GM21526 (cell line): ENCODE measurements at regions not wholly inside any gene's neighbourhood (a gene's known extent, or its start where the extent isn't known, plus 50 kb on each side); places are given as distances from the start of the nearest gene placed in this dataset.
"Not testable (repeated sequence)": the region's sequence is repeated elsewhere in the genome, so short reads cannot be mapped to it uniquely, and the experiment has no call there.

Experiments
- ATAC-seq: cut with Tn5 transposase; IDR thresholded peaks from one replicate; pipeline ENCODE4 v1.9.1; 2021; ENCODE audit warnings: moderate library complexity; ENCODE audit not compliant: unreplicated experiment, low FRiP score

GRCh38 chr7:81385370-81385769 is 384.5 kb downstream of the HGF start:
- no peak for ATAC-seq

- ATAC-seq: no peak
Observed at GRCh38 chr7:81383846-81384245, 386.0 kb downstream of the HGF start.

GRCh38 chr7:81374641-81375040 is 395.2 kb downstream of the HGF start:
- not testable (repeated sequence) for ATAC-seq

- ATAC-seq: no peak
Observed at GRCh38 chr7:81370822-81371221, 399.0 kb downstream of the HGF start.

- no peak for ATAC-seq
Observed at GRCh38 chr7:81367326-81367931, 402.4 kb downstream of the HGF start.

- no peak for ATAC-seq
Observed at GRCh38 chr7:81366546-81366945, 403.3 kb downstream of the HGF start.

GRCh38 chr7:81361769-81362312 is 408.0 kb downstream of the HGF start:
- ATAC-seq: no peak

GRCh38 chr7:81355911-81356310 is 413.9 kb downstream of the HGF start:
- ATAC-seq: no peak

GRCh38 chr7:81349044-81349443 is 420.8 kb downstream of the HGF start:
- no peak for ATAC-seq

- ATAC-seq: no peak
Observed at GRCh38 chr7:81339946-81340345, 421.1 kb upstream of the SEMA3C start.

- no peak for ATAC-seq
Observed at GRCh38 chr7:81333536-81333935, 414.7 kb upstream of the SEMA3C start.

GRCh38 chr7:81333004-81333403 is 414.2 kb upstream of the SEMA3C start:
- ATAC-seq: no peak

- no peak for ATAC-seq
Observed at GRCh38 chr7:81331061-81332018, 412.5 kb upstream of the SEMA3C start.

- no peak for ATAC-seq
Observed at GRCh38 chr7:81330108-81330507, 411.3 kb upstream of the SEMA3C start.

- ATAC-seq: no peak
Observed at GRCh38 chr7:81327468-81328266, 408.8 kb upstream of the SEMA3C start.

GRCh38 chr7:81321949-81322348 is 403.1 kb upstream of the SEMA3C start:
- ATAC-seq: no peak

- ATAC-seq: no peak
Observed at GRCh38 chr7:81317741-81318140, 398.9 kb upstream of the SEMA3C start.

GRCh38 chr7:81308643-81309322 is 389.9 kb upstream of the SEMA3C start:
- ATAC-seq: no peak

GRCh38 chr7:81301815-81302214 is 383.0 kb upstream of the SEMA3C start:
- ATAC-seq: no peak

- ATAC-seq: no peak
Observed at GRCh38 chr7:81300753-81301152, 381.9 kb upstream of the SEMA3C start.
